ACC112 (cell line): ENCODE measurements at regions not wholly inside any gene's neighbourhood (a gene's known extent, or its start where the extent isn't known, plus 50 kb on each side); places are given as distances from the start of the nearest gene placed in this dataset.

ENCODE experiments used
- H2AFZ ChIP-seq: fragments of 200-600 bp; sonication (generic); one replicate; pipeline ENCODE4 v1.6.0; 2017; ENCODE audit warnings: antibody characterized with exemption, low read length; ENCODE audit not compliant: unreplicated experiment
- H3K27ac ChIP-seq: fragments of 200-600 bp; sonication (generic); 2 replicates; pipeline ENCODE4 v1.5.1; 2014; ENCODE audit warnings: low read depth, mild to moderate bottlenecking, antibody characterized with exemption, low read length, moderate library complexity
- H3K27me3 ChIP-seq: fragments of 200-600 bp; sonication (generic); 2 replicates; pipeline ENCODE4 v1.6.1; 2014; ENCODE audit warnings: mild to moderate bottlenecking, antibody characterized with exemption, low read length, moderate library complexity, mixed read lengths; ENCODE audit not compliant: insufficient read depth
- H3K36me3 ChIP-seq: fragments of 200-600 bp; sonication (generic); 2 replicates; pipeline ENCODE4 v1.6.1; 2016; ENCODE audit warnings: mild to moderate bottlenecking, antibody characterized with exemption, low read length, moderate library complexity, mixed read lengths; ENCODE audit not compliant: insufficient read depth
- H3K4me1 ChIP-seq: fragments of 200-600 bp; sonication (generic); one replicate; pipeline ENCODE4 v1.6.1; 2016; ENCODE audit warnings: low read length, mixed read lengths; ENCODE audit not compliant: insufficient read depth, unreplicated experiment, control insufficient read depth
- H3K4me3 ChIP-seq: fragments of 200-600 bp; sonication (generic); 2 replicates; pipeline ENCODE4 v1.5.1; 2014; ENCODE audit warnings: mild to moderate bottlenecking, low read depth, low read length
- H3K79me2 ChIP-seq: fragments of 200-600 bp; sonication (generic); one replicate; pipeline ENCODE4 v1.6.0; 2016; ENCODE audit warnings: low read length; ENCODE audit not compliant: control insufficient read depth, unreplicated experiment, insufficient read depth

- H3K27me3 ChIP-seq, result no peaks in the 10 kb centered on the region
- H2AFZ ChIP-seq, result no peak overlapping the region
- peaks cover 7% of the 10 kb centered on the region for H3K4me1 ChIP-seq
- H3K27ac ChIP-seq, result no peak overlapping the region
- H3K36me3 ChIP-seq, result no peaks in the 10 kb centered on the region
- H3K79me2 ChIP-seq, result no peaks in the 10 kb centered on the region
- no peak overlapping the region for H3K4me3 ChIP-seq
Observed at GRCh38 chr7:17244786-17245185, 53.7 kb upstream of the AHR start.

DNA sequence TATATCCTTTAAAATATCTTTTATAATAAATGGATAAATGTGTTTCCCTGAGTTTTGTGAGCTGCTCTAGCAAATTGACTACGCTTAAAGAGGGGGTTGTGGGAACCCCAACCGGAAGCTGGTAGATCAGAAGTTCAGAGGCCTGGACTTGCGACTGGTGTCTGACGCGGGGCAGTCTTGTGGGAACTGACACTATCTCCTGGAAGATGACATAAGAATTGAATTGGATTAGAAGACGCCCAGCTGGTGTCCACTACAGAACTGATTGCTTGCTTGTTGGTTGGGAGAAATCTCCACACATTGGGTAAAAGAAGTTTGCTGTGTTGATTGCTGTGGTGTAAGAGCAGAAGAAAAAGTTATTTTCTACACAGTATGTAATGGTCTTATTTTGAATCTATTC lies 51.1 kb upstream of the AHR start:
- H3K4me3 ChIP-seq, result no peak overlapping the region
- no peak overlapping the region for H3K27ac ChIP-seq
- no peaks in the 10 kb centered on the region for H3K4me1 ChIP-seq
- H3K27me3 ChIP-seq, result no peaks in the 10 kb centered on the region
- H2AFZ ChIP-seq, result no peak overlapping the region
- H3K36me3 ChIP-seq, result no peaks in the 10 kb centered on the region
- no peaks in the 10 kb centered on the region for H3K79me2 ChIP-seq

- H3K27me3 ChIP-seq, result no peaks in the 10 kb centered on the region
- no peaks in the 10 kb centered on the region for H3K79me2 ChIP-seq
- H2AFZ ChIP-seq, result no peak overlapping the region
- no peak overlapping the region for H3K4me3 ChIP-seq
- no peaks in the 10 kb centered on the region for H3K4me1 ChIP-seq
- no peak overlapping the region for H3K27ac ChIP-seq
- H3K36me3 ChIP-seq, result no peaks in the 10 kb centered on the region
Observed at GRCh38 chr7:17248527-17248926, 49.9 kb upstream of the AHR start.
